OCI-LY1 (cell line): ENCODE measurements at regions not wholly inside any gene's neighbourhood (a gene's known extent, or its start where the extent isn't known, plus 50 kb on each side); places are given as distances from the start of the nearest gene placed in this dataset.
A peak's percentile ranks its signal among the peaks of the same experiment; 100 is the strongest.

ENCODE experiments used
- H2AFZ ChIP-seq: fragments of 200-600 bp; sonication (generic), shearing (Covaris generic); 2 replicates; pipeline ENCODE4 v1.6.0; 2014; ENCODE audit warnings: antibody characterized with exemption, mild to moderate bottlenecking, low read length
- H3F3A ChIP-seq: fragments of 200-600 bp; sonication (generic), shearing (Covaris generic); 2 replicates; pipeline ENCODE4 v1.6.0; 2014; ENCODE audit warnings: mild to moderate bottlenecking, antibody characterized with exemption, low read length, moderate library complexity; ENCODE audit not compliant: insufficient read depth
- H3K27ac ChIP-seq: fragments of 200-600 bp; sonication (generic); 2 replicates; pipeline ENCODE4 v1.5.1; 2014; ENCODE audit warnings: low read length, mixed run types, mild to moderate bottlenecking, low read depth; ENCODE audit not compliant: poor library complexity, severe bottlenecking
- H3K27me3 ChIP-seq: fragments of 200-600 bp; sonication (generic); 2 replicates; pipeline ENCODE4 v1.6.0; 2014; ENCODE audit warnings: antibody characterized with exemption, mild to moderate bottlenecking, low read length, moderate library complexity; ENCODE audit not compliant: insufficient read depth
- H3K36me3 ChIP-seq: fragments of 200-600 bp; sonication (generic); 2 replicates; pipeline ENCODE4 v1.6.1; 2014; ENCODE audit warnings: mild to moderate bottlenecking, antibody characterized with exemption, low read length, moderate library complexity, mixed read lengths; ENCODE audit not compliant: insufficient read depth
- H3K4me1 ChIP-seq: fragments of 200-600 bp; sonication (generic); 2 replicates; pipeline ENCODE4 v1.5.1; 2014; ENCODE audit warnings: mild to moderate bottlenecking, low read length, moderate library complexity; ENCODE audit not compliant: insufficient read depth, severe bottlenecking
- H3K4me2 ChIP-seq: fragments of 200-600 bp; sonication (generic), shearing (Covaris generic); 2 replicates; pipeline ENCODE4 v1.6.1; 2014; ENCODE audit warnings: low read length
- H3K4me3 ChIP-seq: fragments of 200-600 bp; sonication (generic); 2 replicates; pipeline ENCODE4 v1.5.1; 2014; ENCODE audit warnings: low read length, low read depth, mild to moderate bottlenecking, mixed read lengths; ENCODE audit not compliant: poor library complexity, severe bottlenecking
- H3K79me2 ChIP-seq: fragments of 200-600 bp; shearing (Covaris generic); 2 replicates; pipeline ENCODE4 v1.6.1; 2016; ENCODE audit warnings: mixed run types, low read length, mixed read lengths; ENCODE audit not compliant: insufficient read depth
- H3K9ac ChIP-seq: fragments of 200-600 bp; sonication (generic), shearing (Covaris generic); 2 replicates; pipeline ENCODE4 v1.6.1; 2014; ENCODE audit warnings: mild to moderate bottlenecking, low read length, mixed read lengths
- H3K9me2 ChIP-seq: fragments of 200-600 bp; sonication (generic), shearing (Covaris generic); 2 replicates; pipeline ENCODE4 v1.6.1; 2014; ENCODE audit warnings: low read depth, mild to moderate bottlenecking, low read length, mixed read lengths
- H3K9me3 ChIP-seq: fragments of 200-600 bp; shearing (Covaris generic); 2 replicates; pipeline ENCODE4 v1.6.1; 2014; ENCODE audit warnings: low read length, mixed read lengths
- H4K20me1 ChIP-seq: fragments of 200-600 bp; sonication (generic), shearing (Covaris generic); 2 replicates; pipeline ENCODE4 v1.6.0; 2016; ENCODE audit warnings: mild to moderate bottlenecking, low read length; ENCODE audit not compliant: insufficient read depth
- EZH2 ChIP-seq: fragments of 200-600 bp; sonication (generic), shearing (Covaris generic); IDR thresholded peaks from 2 replicates; pipeline ENCODE4 v1.8.0; 2017; ENCODE audit warnings: borderline replicate concordance, mixed run types, mild to moderate bottlenecking, antibody characterized with exemption, low read length, moderate library complexity, mixed read lengths
- TF ChIP-seq, protein P1 (sequence below): fragments of 200-600 bp; sonication (generic), shearing (Covaris generic); IDR thresholded peaks from 2 replicates; pipeline ENCODE4 v1.5.1; 2017; ENCODE audit warnings: mild to moderate bottlenecking, antibody characterized with exemption, low read length, moderate library complexity, mixed read lengths

DNA sequence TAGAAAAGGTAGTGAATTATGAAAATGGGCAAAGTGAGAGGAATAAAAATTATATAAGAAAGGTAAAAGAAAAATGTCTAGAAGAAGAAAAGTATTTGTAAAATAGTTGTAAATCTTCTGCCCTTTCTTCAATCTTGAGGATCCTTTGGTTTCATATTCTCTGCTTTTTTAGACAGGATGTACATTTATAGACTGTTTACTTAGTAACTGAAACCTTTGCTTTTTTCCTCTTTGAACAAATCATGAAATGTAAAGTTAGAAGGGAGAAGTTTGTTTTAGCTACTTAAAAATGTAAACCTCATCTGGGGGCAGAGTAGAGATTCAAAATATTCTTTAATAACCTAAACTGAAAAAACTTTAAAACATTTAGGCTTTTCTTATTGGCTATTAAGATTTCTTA lies 150.4 kb upstream of the ITGA4 start:
- peak overlapping the region; percentile 55 for H3K4me2 ChIP-seq
- peak overlapping the region; percentile 58 for H3K9ac ChIP-seq
- H3F3A ChIP-seq, result no peaks in the 10 kb centered on the region

DNA sequence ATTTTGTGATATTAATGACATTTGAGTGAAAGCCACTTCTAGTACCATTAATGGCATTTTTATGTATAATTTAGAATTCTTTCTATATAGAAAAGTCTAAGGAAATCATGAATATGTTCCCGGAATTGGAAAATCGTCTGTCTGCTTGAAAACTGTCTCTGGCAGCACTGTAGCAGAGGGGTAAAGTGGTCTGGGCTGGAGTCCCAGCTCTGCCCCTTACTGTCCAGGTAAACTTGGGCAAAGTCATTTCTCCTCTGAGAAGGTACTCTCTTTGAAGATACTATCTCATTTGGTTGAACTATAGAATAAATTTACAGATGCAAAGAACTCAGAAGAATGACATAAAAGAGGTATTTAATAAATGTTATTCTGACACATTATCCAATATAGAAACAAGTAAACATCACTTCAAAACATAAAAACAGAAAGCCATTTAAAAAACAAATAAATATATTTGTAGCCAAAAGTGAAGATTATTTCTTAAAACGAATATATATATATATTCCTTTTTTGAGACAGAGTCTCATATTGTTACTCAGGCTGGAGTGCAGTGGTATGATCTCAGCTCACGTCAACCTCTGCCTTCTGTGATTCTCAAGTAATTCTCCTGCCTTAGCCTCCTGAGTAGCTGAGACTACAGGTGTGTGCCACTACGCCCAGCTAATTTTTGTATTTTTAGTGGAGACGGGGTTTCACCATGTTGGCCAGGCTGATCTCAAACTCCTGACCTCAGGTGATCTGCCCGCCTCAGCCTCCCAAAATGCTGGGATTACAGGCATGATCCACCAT lies 149.8 kb upstream of the ITGA4 start:
- H3K36me3 ChIP-seq, result no peaks in the 10 kb centered on the region
- peak overlapping the region; percentile 28 for H3K4me3 ChIP-seq
- H2AFZ ChIP-seq, result no peak overlapping the region
- TF ChIP-seq EZH2, result no peak
- TF ChIP-seq, protein P1, sequence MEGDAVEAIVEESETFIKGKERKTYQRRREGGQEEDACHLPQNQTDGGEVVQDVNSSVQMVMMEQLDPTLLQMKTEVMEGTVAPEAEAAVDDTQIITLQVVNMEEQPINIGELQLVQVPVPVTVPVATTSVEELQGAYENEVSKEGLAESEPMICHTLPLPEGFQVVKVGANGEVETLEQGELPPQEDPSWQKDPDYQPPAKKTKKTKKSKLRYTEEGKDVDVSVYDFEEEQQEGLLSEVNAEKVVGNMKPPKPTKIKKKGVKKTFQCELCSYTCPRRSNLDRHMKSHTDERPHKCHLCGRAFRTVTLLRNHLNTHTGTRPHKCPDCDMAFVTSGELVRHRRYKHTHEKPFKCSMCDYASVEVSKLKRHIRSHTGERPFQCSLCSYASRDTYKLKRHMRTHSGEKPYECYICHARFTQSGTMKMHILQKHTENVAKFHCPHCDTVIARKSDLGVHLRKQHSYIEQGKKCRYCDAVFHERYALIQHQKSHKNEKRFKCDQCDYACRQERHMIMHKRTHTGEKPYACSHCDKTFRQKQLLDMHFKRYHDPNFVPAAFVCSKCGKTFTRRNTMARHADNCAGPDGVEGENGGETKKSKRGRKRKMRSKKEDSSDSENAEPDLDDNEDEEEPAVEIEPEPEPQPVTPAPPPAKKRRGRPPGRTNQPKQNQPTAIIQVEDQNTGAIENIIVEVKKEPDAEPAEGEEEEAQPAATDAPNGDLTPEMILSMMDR, result no peak
- H4K20me1 ChIP-seq, result no peaks in the 10 kb centered on the region
- H3K9ac ChIP-seq, result peak overlapping the region; percentile 58
- no peaks in the 10 kb centered on the region for H3K27me3 ChIP-seq
- H3K9me2 ChIP-seq, result no peaks in the 10 kb centered on the region
- H3F3A ChIP-seq, result 0 out of 2 replicates have a peak, but pooled peaks cover 4% of the 10 kb centered on the region
- no peaks in the 10 kb centered on the region for H3K79me2 ChIP-seq
- peak overlapping the region; percentile 96 for H3K27ac ChIP-seq
- peak overlapping the region; percentile 55 for H3K4me2 ChIP-seq
- no peaks in the 10 kb centered on the region for H3K9me3 ChIP-seq
- peaks cover 87% of the 10 kb centered on the region for H3K4me1 ChIP-seq

More for the DNA sequence above, 150.4 kb upstream of the ITGA4 start:
- Histone ChIP-seq H3K27me3 (no peaks in the 10 kb centered on the region), H3K4me1 (peaks cover 81% of the 10 kb centered on the region), H3K9me2 (no peaks in the 10 kb centered on the region), H3K9me3 (no peaks in the 10 kb centered on the region), H2AFZ (no peak overlapping the region), H3K79me2 (no peaks in the 10 kb centered on the region), H3K4me3 (peak overlapping the region; percentile 28), H4K20me1 (no peaks in the 10 kb centered on the region), H3K27ac (peak overlapping the region; percentile 96), H3K36me3 (no peaks in the 10 kb centered on the region)
- no peak for TF ChIP-seq EZH2
- TF ChIP-seq, protein P1, result no peak

DNA sequence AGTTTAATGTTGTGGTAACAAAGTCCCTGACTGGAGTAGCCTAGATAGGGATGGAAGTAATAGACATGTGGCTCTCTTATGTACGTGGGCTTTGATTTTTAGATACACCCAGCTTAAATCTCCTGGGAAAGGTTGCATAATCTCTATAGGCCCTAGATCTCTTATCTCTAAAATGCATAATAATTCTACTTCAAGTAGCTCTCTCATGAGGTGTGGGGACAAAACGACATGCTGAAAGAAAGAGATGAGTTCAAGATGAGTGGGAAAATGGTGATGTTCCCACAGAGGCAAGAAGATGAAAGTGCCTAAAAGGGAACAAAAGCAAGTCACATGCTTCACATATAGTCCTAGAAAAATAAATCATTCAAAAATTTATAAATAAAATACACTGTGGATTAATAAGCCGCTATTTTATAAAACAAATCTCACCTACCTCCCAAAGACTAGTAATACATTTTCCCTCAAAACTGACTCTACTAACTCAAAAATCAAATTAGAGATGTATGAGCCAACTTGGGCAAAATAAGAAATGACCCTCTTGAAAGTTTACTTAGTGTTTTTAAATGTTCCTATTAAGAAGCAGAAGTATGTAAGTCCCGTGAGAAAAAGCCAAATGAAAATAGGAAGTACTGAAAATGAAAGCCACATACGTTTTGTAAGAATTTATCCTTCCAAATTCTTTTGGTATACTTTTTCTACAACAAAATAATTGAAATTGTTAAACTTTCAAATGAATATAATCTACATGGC lies 148.2 kb upstream of the ITGA4 start:
- no peaks in the 10 kb centered on the region for H3K9me2 ChIP-seq
- peak overlapping the region; percentile 64 for H3K4me2 ChIP-seq
- no peaks in the 10 kb centered on the region for H3K27me3 ChIP-seq
- 0 out of 2 replicates have a peak, but pooled peaks cover 4% of the 10 kb centered on the region for H3F3A ChIP-seq
- H3K27ac ChIP-seq, result peak overlapping the region; percentile 96
- H3K4me1 ChIP-seq, result peaks cover 99% of the 10 kb centered on the region
- peak overlapping the region; percentile 55 for H3K9ac ChIP-seq
- no peaks in the 10 kb centered on the region for H3K79me2 ChIP-seq
- no peaks in the 10 kb centered on the region for H4K20me1 ChIP-seq
- no peaks in the 10 kb centered on the region for H3K36me3 ChIP-seq
- H3K4me3 ChIP-seq, result peak overlapping the region; percentile 42
- no peaks in the 10 kb centered on the region for H3K9me3 ChIP-seq
- TF ChIP-seq, protein P1, result no peak
- no peak for TF ChIP-seq EZH2
- H2AFZ ChIP-seq, result 0 out of 2 replicates have a peak overlapping the region, but pooled peaks have one; percentile 74
